PFSK-1 (cell line): ENCODE measurements at regions not wholly inside any gene's neighbourhood (a gene's known extent, or its start where the extent isn't known, plus 50 kb on each side); places are given as distances from the start of the nearest gene placed in this dataset.

ENCODE experiments used
- FOXP2 ChIP-seq: optimal IDR thresholded peaks from 2 replicates; pipeline ENCODE3; 2011; ENCODE audit warnings: borderline replicate concordance, control low read depth, inconsistent platforms; ENCODE audit not compliant: insufficient read depth; ENCODE audit errors: extremely low read length, extremely low read depth
- POLR2AphosphoS5 ChIP-seq: IDR thresholded peaks from 2 replicates; pipeline ENCODE4 v1.6.1; 2012; ENCODE audit warnings: low read depth, mild to moderate bottlenecking, control low read depth, low read length, moderate library complexity
- SIN3A ChIP-seq: IDR thresholded peaks from 2 replicates; pipeline ENCODE4 v1.6.1; 2012; ENCODE audit warnings: mild to moderate bottlenecking, low read length, moderate library complexity, borderline replicate concordance; ENCODE audit not compliant: insufficient read depth
- TAF1 ChIP-seq: IDR thresholded peaks from 2 replicates; pipeline ENCODE4 v1.6.1; 2012; ENCODE audit warnings: low read length, control low read depth, borderline replicate concordance; ENCODE audit not compliant: insufficient read depth
- TF ChIP-seq, protein P1 (sequence below), 2 experiments: IDR thresholded peaks; 2 replicates each; pipeline versions ENCODE4 v1.6.1 to v1.8.0; 2011 to 2012; ENCODE audit warnings: low read depth in 2 of 2, low read length in 2 of 2, control low read depth in 1 of 2, inconsistent platforms in 1 of 2, mild to moderate bottlenecking in 1 of 2, moderate library complexity in 1 of 2; ENCODE audit not compliant: insufficient read depth in 1 of 2

DNA sequence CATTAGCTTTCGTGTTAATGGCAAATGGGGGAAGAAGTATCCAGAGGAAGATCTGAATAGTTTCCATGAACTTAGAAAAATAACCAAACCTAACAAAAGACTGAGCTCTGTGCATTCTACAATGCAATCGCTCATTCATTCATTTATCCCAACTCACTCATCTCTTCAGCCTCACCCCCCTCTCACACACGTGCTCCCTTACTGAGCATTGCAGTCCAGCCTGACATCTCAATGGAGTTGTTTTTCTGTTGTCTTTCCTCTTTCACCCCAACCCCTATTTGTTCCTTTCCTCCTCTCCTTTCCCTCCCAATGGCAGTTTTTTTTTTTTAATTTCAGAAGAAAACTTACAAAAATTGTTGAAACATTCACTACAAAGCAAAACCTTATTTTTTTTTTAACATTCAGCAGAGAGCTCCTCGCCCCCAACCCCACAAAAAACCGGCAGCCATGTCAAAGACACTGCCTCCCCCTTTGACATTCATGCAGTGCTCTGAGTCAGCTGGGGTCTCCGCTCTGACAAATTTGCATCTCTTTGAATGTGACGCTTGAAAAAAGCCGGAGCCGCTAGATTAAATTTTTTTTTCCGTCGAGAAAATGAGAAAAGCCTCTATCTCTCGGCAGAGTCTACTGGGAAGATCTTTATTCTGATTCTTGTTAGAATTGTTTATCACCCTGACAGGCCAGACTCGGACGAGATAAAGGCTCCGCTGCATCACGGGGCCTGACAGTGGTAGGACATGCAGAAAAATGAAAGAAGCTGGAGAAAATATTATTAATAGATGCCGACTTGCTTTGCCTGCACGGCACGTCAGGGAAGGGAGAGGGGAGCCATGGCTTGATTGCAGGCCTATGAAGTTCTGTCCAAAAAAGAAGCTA is 775.6 kb downstream of the VRK1 start:
- TF ChIP-seq FOXP2: no peak
- TF ChIP-seq SIN3A: no peak
- TF ChIP-seq, protein P1, sequence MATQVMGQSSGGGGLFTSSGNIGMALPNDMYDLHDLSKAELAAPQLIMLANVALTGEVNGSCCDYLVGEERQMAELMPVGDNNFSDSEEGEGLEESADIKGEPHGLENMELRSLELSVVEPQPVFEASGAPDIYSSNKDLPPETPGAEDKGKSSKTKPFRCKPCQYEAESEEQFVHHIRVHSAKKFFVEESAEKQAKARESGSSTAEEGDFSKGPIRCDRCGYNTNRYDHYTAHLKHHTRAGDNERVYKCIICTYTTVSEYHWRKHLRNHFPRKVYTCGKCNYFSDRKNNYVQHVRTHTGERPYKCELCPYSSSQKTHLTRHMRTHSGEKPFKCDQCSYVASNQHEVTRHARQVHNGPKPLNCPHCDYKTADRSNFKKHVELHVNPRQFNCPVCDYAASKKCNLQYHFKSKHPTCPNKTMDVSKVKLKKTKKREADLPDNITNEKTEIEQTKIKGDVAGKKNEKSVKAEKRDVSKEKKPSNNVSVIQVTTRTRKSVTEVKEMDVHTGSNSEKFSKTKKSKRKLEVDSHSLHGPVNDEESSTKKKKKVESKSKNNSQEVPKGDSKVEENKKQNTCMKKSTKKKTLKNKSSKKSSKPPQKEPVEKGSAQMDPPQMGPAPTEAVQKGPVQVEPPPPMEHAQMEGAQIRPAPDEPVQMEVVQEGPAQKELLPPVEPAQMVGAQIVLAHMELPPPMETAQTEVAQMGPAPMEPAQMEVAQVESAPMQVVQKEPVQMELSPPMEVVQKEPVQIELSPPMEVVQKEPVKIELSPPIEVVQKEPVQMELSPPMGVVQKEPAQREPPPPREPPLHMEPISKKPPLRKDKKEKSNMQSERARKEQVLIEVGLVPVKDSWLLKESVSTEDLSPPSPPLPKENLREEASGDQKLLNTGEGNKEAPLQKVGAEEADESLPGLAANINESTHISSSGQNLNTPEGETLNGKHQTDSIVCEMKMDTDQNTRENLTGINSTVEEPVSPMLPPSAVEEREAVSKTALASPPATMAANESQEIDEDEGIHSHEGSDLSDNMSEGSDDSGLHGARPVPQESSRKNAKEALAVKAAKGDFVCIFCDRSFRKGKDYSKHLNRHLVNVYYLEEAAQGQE (IDR thresholded peaks at IDR 0.05; ENCODE audit: insufficient read depth in 1 of 2, low read depth in 2 of 2, low read length in 2 of 2): no peak

DNA sequence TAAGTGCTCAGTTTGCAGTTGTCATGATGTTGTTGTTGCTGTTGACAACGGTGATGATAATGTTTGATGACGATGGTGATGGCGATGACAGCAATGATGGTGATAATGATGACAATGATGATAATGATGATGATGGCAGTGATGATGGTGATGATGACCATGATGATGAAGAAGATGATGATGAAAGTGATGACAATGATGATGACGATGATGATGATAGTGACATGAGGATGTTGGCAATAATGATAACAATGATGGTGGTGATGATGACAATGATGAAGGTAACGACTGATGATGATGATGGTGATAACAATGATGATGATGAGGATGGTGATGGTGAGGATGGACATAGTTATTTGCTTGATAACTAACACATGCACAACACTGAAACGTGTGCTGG is 778.5 kb downstream of the VRK1 start:
- TF ChIP-seq POLR2AphosphoS5: no peak
- TF ChIP-seq, protein P1 (IDR thresholded peaks at IDR 0.05; ENCODE audit: insufficient read depth in 1 of 2, low read depth in 2 of 2, low read length in 2 of 2): no peak
- TF ChIP-seq TAF1: no peak
- no peak for TF ChIP-seq FOXP2
- TF ChIP-seq SIN3A: no peak

DNA sequence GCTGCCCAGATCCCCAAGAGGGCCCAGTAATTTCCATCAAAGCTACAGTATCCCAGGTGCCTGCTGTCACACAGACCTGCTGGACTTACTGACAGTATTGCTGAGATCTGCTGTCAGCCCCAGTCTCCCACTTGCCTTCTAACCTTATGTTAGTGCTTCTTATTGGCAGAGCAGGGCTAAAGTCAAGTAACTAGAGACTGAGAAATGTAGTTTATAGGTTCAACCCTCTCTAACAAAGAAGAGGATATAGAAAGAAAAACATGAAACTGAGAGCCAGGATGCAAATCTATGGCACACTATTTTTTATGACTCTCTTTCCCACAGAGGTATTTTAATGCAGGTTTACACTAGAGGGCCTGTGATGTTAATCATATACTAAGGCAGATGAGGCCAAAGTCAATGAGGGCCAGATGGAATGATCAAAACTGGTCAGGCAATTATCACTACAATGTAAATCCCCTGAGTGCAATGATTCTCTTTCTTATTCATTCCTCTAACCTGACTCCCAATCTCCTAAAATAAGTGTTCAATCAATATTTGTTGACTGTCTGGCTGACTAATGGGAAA is 781.9 kb downstream of the VRK1 start:
- no peak for TF ChIP-seq TAF1
- TF ChIP-seq SIN3A: no peak
- no peak for TF ChIP-seq FOXP2
- no peak for TF ChIP-seq POLR2AphosphoS5
- TF ChIP-seq, protein P1 (IDR thresholded peaks at IDR 0.05; ENCODE audit: insufficient read depth in 1 of 2, low read depth in 2 of 2, low read length in 2 of 2): no peak

DNA sequence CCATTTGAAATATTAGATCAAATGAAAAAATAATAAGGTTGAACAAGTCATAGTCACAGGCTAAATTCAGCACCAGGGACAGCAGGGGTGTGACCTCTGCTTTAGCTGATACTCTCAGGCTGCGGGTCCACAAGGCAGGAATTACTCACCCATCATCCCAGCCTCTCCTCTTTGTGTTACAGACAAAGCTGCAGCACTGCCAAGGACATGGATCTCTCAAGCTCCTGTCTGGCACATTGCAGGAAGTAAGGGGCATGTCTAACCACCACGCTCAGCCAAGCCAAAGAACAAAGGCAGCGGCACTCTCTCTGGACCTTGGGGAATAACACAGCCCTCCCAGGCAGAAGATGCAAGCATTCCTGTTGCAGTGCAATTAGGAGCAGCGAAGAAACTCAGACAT is 783.8 kb downstream of the VRK1 start:
- TF ChIP-seq, protein P1 (IDR thresholded peaks at IDR 0.05; ENCODE audit: insufficient read depth in 1 of 2, low read depth in 2 of 2, low read length in 2 of 2): peak in 1 of 2 experiments; percentile 82; a peak in 2 of 4 replicates
- TF ChIP-seq SIN3A: no peak

DNA sequence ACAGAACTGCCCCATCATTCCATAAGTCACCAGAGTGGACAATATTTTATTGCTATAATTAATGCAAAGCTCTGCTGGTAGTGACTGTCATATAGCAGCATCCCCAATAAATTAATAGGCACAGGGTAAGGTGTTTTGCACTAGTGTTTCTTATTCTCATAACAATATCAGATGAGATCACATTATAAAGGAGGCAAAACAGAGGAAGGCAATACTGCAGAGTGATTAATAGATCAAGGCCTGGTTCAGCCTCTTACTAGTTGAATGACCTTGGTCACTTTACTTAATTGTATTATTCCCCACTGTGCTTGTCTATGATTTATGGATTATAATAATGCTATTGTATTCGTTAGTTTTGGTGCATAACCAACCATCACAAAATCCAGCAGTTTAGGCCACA is 784.8 kb downstream of the VRK1 start:
- no peak for TF ChIP-seq TAF1
- TF ChIP-seq, protein P1 (IDR thresholded peaks at IDR 0.05; ENCODE audit: insufficient read depth in 1 of 2, low read depth in 2 of 2, low read length in 2 of 2): no peak
